Lung (tissue), 11 donors: ENCODE measurements at regions not wholly inside any gene's neighbourhood (a gene's known extent, or its start where the extent isn't known, plus 50 kb on each side); places are given as distances from the start of the nearest gene placed in this dataset.

Experiments
- ATAC-seq: fragments of 200-7000 bp; cut with Tn5 transposase; one replicate; pipeline ENCODE4 v1.9.1; 2020; ENCODE audit warnings: moderate number of reproducible peaks; ENCODE audit not compliant: insufficient read depth, low FRiP score
- DNase-seq, 3 donors: peaks; one replicate each; pipeline ENCODE4 v3.0.0-alpha.2; 2013 to 2017
- H3K27ac ChIP-seq, 2 donors: one replicate each; pipeline ENCODE4 v1.5.1; 2013; ENCODE audit warnings: mild to moderate bottlenecking in 2 of 2, moderate library complexity in 2 of 2, control low read depth in 1 of 2, inconsistent platforms in 1 of 2, low read depth in 1 of 2, low read length in 1 of 2
- H3K27me3 ChIP-seq, 3 donors: one replicate each; pipeline ENCODE4 v1.5.1; 2013; ENCODE audit warnings: low read length in 2 of 3; ENCODE audit not compliant: control insufficient read depth in 3 of 3, insufficient read depth in 3 of 3
- H3K36me3 ChIP-seq, 4 donors: one replicate each; pipeline ENCODE4 v1.5.1; 2013; ENCODE audit warnings: low read length in 4 of 4, mild to moderate bottlenecking in 1 of 4, moderate library complexity in 1 of 4; ENCODE audit not compliant: control insufficient read depth in 4 of 4, insufficient read depth in 4 of 4
- H3K4me1 ChIP-seq, 5 donors: one replicate each; pipeline ENCODE4 v1.5.1; 2013; ENCODE audit warnings: low read length in 5 of 5, mild to moderate bottlenecking in 2 of 5, moderate library complexity in 1 of 5; ENCODE audit not compliant: control insufficient read depth in 5 of 5, insufficient read depth in 5 of 5
- H3K4me3 ChIP-seq: one replicate; pipeline ENCODE4 v1.5.1; 2013; ENCODE audit warnings: mild to moderate bottlenecking, control low read depth, moderate library complexity
- H3K9ac ChIP-seq, 2 donors: one replicate each; pipeline ENCODE4 v1.5.1; 2013; ENCODE audit warnings: low read length in 2 of 2, control low read depth in 1 of 2; ENCODE audit not compliant: insufficient read depth in 1 of 2
- H3K9me3 ChIP-seq, 4 donors: one replicate each; pipeline ENCODE4 v1.5.1; 2013; ENCODE audit warnings: low read length in 3 of 4, mild to moderate bottlenecking in 1 of 4, moderate library complexity in 1 of 4; ENCODE audit not compliant: control insufficient read depth in 4 of 4, insufficient read depth in 3 of 4
- CTCF ChIP-seq: IDR thresholded peaks from 2 replicates; pipeline ENCODE4 v1.5.1; 2012; ENCODE audit warnings: mild to moderate bottlenecking; ENCODE audit errors: control extremely low read depth, extremely low read depth
- WGBS, 2 donors: extraction: QIAGEN DNeasy Blood & Tissue Kit; methylation state at CpG; one replicate each; pipeline ENCODE4 v1.1.7; 2013; 5-methylcytosine and 5-hydroxymethylcytosine counted together
- donor health status: control.
- donor health status: control.
- donor health status: Bipolar disorder and iron deficiency.
- donor health status: healthy.
- donor health status: DM: yes; HTN: yes; CAD: no.

- peak in 2 of 3 donors; percentile 18 to 21 for DNase-seq
- TF ChIP-seq CTCF, result no peak
- Histone ChIP-seq H3K9me3 (no peaks in the 10 kb centered on the region), H3K27ac (no peak overlapping the region), H3K27me3 (no peaks in the 10 kb centered on the region), H3K4me1 (peaks cover 0 to 44% (median 5%) of the 10 kb centered on the region in 5 donors), H3K9ac (no peak overlapping the region), H3K4me3 (no peak overlapping the region), H3K36me3 (no peaks in the 10 kb centered on the region)
- ATAC-seq, result no peak
- 66 to 73% methylated on average over 6 of the region's 6 CpGs for WGBS, 2 donors
Measured at GRCh38 chr10:108902619-108903285, 1020.6 kb downstream of the XPNPEP1 start.

- no peak for TF ChIP-seq CTCF
- ATAC-seq, result no peak
- Histone ChIP-seq H3K36me3 (no peaks in the 10 kb centered on the region), H3K27ac (no peak overlapping the region), H3K9me3 (no peaks in the 10 kb centered on the region), H3K27me3 (no peaks in the 10 kb centered on the region), H3K4me3 (no peak overlapping the region), H3K4me1 (peaks cover 0 to 42% (median 5%) of the 10 kb centered on the region in 5 donors), H3K9ac (no peak overlapping the region)
- 74 to 83% methylated on average over 4 of the region's 4 CpGs for WGBS, 2 donors
- peak; percentile 62 to 77 (median 76) for DNase-seq
Measured at GRCh38 chr10:108901781-108902618, 1021.3 kb downstream of the XPNPEP1 start.

- H3K4me3 ChIP-seq, result no peak overlapping the region
- H3K9ac ChIP-seq, result no peak overlapping the region
- WGBS, 2 donors, result 52 to 54% methylated on average over 3 of the region's 3 CpGs
- H3K9me3 ChIP-seq, result no peaks in the 10 kb centered on the region
- H3K4me1 ChIP-seq, result peaks cover 0 to 29% (median 5%) of the 10 kb centered on the region in 5 donors
- no peak overlapping the region for H3K27ac ChIP-seq
- DNase-seq (no peak), ATAC-seq (no peak)
- no peak for TF ChIP-seq CTCF
- no peaks in the 10 kb centered on the region for H3K36me3 ChIP-seq
- H3K27me3 ChIP-seq, result no peaks in the 10 kb centered on the region
Measured at GRCh38 chr10:108899670-108900069, 1023.6 kb downstream of the XPNPEP1 start.
